Esophagus squamous epithelium (tissue), 5 donors: ENCODE measurements at regions not wholly inside any gene's neighbourhood (a gene's known extent, or its start where the extent isn't known, plus 50 kb on each side); places are given as distances from the start of the nearest gene placed in this dataset.

Source experiments
- DNase-seq: peaks from one replicate; lab custom pipeline; 2025; lab: John Stamatoyannopoulos, UW
- H3K27ac ChIP-seq, 4 donors: fragments of 200-600 bp; sonication (generic); one replicate each; pipeline ENCODE4 v1.5.1; 2016 to 2019; ENCODE audit warnings: mild to moderate bottlenecking in 1 of 4
- H3K27me3 ChIP-seq, 4 donors: fragments of 200-600 bp; sonication (generic); 1 replicate in 3 of 4; 2 replicates in 1 of 4; pipeline versions ENCODE4 v1.5.1 to v1.6.0; 2017 to 2021; ENCODE audit warnings: antibody characterized with exemption in 1 of 4
- H3K36me3 ChIP-seq, 3 donors: fragments of 200-600 bp; sonication (generic); one replicate each; pipeline ENCODE4 v1.5.1; 2016 to 2019
- H3K4me1 ChIP-seq, 3 donors: fragments of 200-600 bp; sonication (generic); one replicate each; pipeline ENCODE4 v1.5.1; 2017 to 2019
- H3K4me3 ChIP-seq, 4 donors: fragments of 200-600 bp; sonication (generic); 1 replicate in 3 of 4; 2 replicates in 1 of 4; pipeline ENCODE4 v1.5.1; 2016 to 2019; ENCODE audit warnings: mild to moderate bottlenecking in 2 of 4, moderate library complexity in 1 of 4
- H3K9me3 ChIP-seq, 3 donors: fragments of 200-600 bp; sonication (generic); one replicate each; pipeline ENCODE4 v1.5.1; 2016 to 2019
- POLR2A ChIP-seq, 4 donors: fragments of 450-650 bp; IDR thresholded peaks; one replicate each; pipeline ENCODE4 v1.6.1; 2017; ENCODE audit warnings: antibody characterized with exemption in 4 of 4, mild to moderate bottlenecking in 4 of 4, moderate library complexity in 3 of 4
- WGBS, 2 donors: methylation state at CpG; one replicate each; pipeline ENCODE4 v1.1.5; 2018; 5-methylcytosine and 5-hydroxymethylcytosine counted together
- intact Hi-C: fragments of 100-400 bp; cut with DNase I; formaldehyde crosslinking; loops from one replicate; pipeline ENCODE4 v1.15.0; 2022
- TF ChIP-seq, protein P1 (sequence below), 6 experiments: fragments of 450-650 bp in 4 of 6; fragments of 200-600 bp in 2 of 6; sonication (generic) in 2 of 6; IDR thresholded peaks; one replicate each; pipeline ENCODE4 v1.5.1; 2016 to 2019; ENCODE audit warnings: antibody characterized with exemption in 6 of 6, mild to moderate bottlenecking in 4 of 6, moderate library complexity in 4 of 6
- donor health status: DM: yes; HTN: yes; CAD: no.

DNA sequence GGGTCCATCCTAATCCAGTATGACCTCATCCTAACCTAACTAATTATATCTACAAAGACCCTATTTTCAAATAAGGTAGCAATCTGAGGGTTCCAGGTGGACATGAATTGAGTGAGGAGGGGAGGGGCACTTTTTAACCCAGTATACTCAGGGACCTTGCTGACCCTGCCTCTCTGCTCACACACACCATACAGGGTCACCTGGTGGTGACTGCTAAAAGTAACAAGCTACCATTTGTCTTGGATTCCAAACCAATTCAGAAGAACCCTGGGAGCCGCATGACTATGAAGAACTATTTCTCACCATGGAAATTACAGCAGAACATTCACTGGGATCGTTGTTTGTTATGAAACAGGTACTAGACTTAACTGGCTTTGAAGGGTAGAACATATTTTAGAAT, 151.9 kb downstream of the LACC1 start:
- 89 to 93% methylated on average over 2 of the region's 2 CpGs for WGBS, 2 donors
- H3K9me3 ChIP-seq, result no peaks in the 10 kb centered on the region
- no peak overlapping the region for H3K4me3 ChIP-seq
- H3K27ac ChIP-seq, result no peak overlapping the region
- no peak for DNase-seq
- no peaks in the 10 kb centered on the region for H3K27me3 ChIP-seq
- TF ChIP-seq POLR2A (IDR thresholded peaks at IDR 0.05), result no peak
- TF ChIP-seq, protein P1, sequence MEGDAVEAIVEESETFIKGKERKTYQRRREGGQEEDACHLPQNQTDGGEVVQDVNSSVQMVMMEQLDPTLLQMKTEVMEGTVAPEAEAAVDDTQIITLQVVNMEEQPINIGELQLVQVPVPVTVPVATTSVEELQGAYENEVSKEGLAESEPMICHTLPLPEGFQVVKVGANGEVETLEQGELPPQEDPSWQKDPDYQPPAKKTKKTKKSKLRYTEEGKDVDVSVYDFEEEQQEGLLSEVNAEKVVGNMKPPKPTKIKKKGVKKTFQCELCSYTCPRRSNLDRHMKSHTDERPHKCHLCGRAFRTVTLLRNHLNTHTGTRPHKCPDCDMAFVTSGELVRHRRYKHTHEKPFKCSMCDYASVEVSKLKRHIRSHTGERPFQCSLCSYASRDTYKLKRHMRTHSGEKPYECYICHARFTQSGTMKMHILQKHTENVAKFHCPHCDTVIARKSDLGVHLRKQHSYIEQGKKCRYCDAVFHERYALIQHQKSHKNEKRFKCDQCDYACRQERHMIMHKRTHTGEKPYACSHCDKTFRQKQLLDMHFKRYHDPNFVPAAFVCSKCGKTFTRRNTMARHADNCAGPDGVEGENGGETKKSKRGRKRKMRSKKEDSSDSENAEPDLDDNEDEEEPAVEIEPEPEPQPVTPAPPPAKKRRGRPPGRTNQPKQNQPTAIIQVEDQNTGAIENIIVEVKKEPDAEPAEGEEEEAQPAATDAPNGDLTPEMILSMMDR (IDR thresholded peaks at IDR 0.05), result no peak
- no peaks in the 10 kb centered on the region for H3K36me3 ChIP-seq
- intact Hi-C loops, result no loop called here
- H3K4me1 ChIP-seq, result no peaks in the 10 kb centered on the region

DNA sequence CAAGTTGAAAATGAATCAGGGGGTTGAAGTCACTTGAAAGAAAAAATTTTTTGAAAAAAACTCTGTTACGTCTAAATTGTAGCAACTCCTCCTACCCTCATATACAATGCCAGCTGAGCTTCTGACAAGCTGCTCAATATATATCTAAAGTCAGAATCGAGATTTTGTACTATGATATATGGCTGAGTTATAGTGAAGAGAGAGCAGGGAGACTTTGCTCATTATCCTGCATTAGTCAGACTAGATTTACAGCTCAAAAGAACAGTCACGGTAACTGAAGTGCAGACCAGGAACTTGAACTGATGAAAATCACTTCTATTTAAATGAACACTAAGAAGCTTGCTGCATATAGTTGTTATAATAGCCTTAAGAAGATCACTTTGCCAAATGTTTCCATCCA, 153.1 kb downstream of the LACC1 start:
- no peaks in the 10 kb centered on the region for H3K4me1 ChIP-seq
- TF ChIP-seq, protein P1 (IDR thresholded peaks at IDR 0.05), result no peak
- TF ChIP-seq POLR2A (IDR thresholded peaks at IDR 0.05), result no peak
- H3K9me3 ChIP-seq, result no peaks in the 10 kb centered on the region
- H3K36me3 ChIP-seq, result no peaks in the 10 kb centered on the region
- H3K27me3 ChIP-seq, result no peaks in the 10 kb centered on the region
- DNase-seq, result no peak
- no peak overlapping the region for H3K27ac ChIP-seq
- H3K4me3 ChIP-seq, result no peak overlapping the region
- 64 to 66% methylated on average over 3 of the region's 3 CpGs for WGBS, 2 donors
- intact Hi-C loops, result no loop called here

DNA sequence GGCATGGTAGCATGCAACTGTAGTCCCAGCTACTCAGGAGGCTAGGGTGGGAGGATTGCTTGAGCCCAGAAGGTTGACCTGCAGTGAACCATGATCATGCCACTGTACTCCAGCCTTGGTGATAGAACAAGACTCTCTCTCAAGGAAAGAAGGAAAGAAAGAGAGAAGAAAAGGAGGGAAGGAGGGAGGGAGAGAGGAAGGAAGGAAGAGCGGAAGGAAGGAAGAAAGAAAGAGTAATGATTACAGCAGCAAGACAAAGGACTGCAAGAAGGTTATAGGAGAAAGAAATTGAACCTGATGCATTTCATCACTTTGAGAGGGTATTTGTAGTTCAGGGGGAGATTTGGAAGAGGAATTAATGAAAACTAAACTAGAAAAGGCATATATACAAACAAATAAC, 155.7 kb downstream of the LACC1 start:
- no peak for DNase-seq
- Histone ChIP-seq H3K4me3 (no peak overlapping the region), H3K36me3 (no peaks in the 10 kb centered on the region), H3K9me3 (no peaks in the 10 kb centered on the region), H3K4me1 (no peaks in the 10 kb centered on the region), H3K27ac (no peak overlapping the region), H3K27me3 (no peaks in the 10 kb centered on the region)
- TF ChIP-seq POLR2A (IDR thresholded peaks at IDR 0.05), result no peak
- TF ChIP-seq, protein P1 (IDR thresholded peaks at IDR 0.05), result no peak
- intact Hi-C loops, result no loop called here
- 100% methylated on average over 1 of the region's 1 CpG for WGBS, 2 donors

DNA sequence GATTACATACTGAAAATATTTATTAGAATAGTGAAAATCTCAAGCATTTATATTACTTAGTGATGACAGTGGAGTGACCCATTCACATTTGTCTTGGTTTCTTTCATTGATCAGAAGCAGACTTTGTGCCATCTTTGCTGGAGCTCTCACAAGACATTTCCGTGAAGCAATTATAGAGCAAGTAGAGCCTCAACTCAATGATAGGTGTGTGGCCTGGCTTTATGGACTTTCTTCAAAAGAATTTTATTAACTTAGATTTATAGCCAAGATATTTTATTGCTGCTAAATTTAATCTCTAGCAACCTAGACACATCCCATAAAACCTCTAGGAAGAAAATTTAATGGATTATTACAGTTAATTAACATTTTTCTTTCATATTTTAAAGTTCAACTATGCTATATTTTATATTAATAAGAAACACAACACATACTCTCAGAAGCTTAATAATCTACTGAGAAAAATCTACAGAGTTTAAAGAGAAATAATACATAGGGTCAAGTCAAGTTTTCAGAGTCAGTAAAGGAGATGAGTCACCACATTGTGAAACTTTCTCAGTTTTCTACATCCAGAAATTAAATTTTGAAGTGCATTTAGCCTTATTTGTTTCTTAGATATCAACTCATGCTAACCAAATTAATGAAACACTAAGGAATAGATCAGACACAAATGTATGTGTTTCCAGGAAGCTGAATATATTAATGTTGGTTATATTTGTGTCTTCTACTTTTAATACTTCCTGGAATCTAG, 160.5 kb downstream of the LACC1 start:
- intact Hi-C loops, result loop anchor here (10.0 kb wide), 1 partner anchor 405 kb away; no protein-coding TSS in a partner anchor
- 81 to 87% methylated on average over 1 of the region's 1 CpG for WGBS, 2 donors
- Histone ChIP-seq H3K27me3 (no peaks in the 10 kb centered on the region), H3K27ac (no peak overlapping the region), H3K9me3 (no peaks in the 10 kb centered on the region), H3K4me3 (no peak overlapping the region), H3K36me3 (no peaks in the 10 kb centered on the region), H3K4me1 (no peaks in the 10 kb centered on the region)
- DNase-seq, result no peak
- no peak for TF ChIP-seq POLR2A (IDR thresholded peaks at IDR 0.05)
- TF ChIP-seq, protein P1 (IDR thresholded peaks at IDR 0.05), result no peak

- no peak overlapping the region for H3K27ac ChIP-seq
- no peaks in the 10 kb centered on the region for H3K36me3 ChIP-seq
- no peaks in the 10 kb centered on the region for H3K27me3 ChIP-seq
- no peaks in the 10 kb centered on the region for H3K4me1 ChIP-seq
- DNase-seq, result no peak
- TF ChIP-seq POLR2A (IDR thresholded peaks at IDR 0.05), result no peak
- TF ChIP-seq, protein P1 (IDR thresholded peaks at IDR 0.05), result no peak
- no peaks in the 10 kb centered on the region for H3K9me3 ChIP-seq
- H3K4me3 ChIP-seq, result no peak overlapping the region
- intact Hi-C loops, result loop anchor here (10.0 kb wide), 1 partner anchor 404 kb away; no protein-coding TSS in a partner anchor
Observed at GRCh38 chr13:44040818-44041100, 161.1 kb downstream of the LACC1 start.
